Endothelial cell of umbilical vein (primary cell): ENCODE measurements at regions not wholly inside any gene's neighbourhood (a gene's known extent, or its start where the extent isn't known, plus 50 kb on each side); places are given as distances from the start of the nearest gene placed in this dataset.

Experiments
- BruUV-seq: library from RNA; stranded (reverse); fragments of 400-500 nt; replicated peaks from 2 replicates; lab custom pipeline; 2021; lab: Mats Ljungman, UMichigan
- CTCF ChIA-PET: fragments of 300-600, 350-600 bp; sonication (Branson Sonifier 250); formaldehyde crosslinking; loops from one replicate; lab custom pipeline; 2021; ENCODE audit warnings: antibody characterized with exemption, inconsistent platforms; lab: Charles Lee
- POLR2A ChIA-PET: fragments of 300-600, 350-600 bp; sonication (Branson Sonifier 250); formaldehyde crosslinking; loops from one replicate; lab custom pipeline; 2021; ENCODE audit warnings: antibody characterized with exemption, inconsistent platforms; lab: Charles Lee
- DNase-seq: peaks from one replicate; pipeline ENCODE4 v3.0.0-alpha.2; 2011; ENCODE audit warnings: low read depth, low spot score
- FAIRE-seq: peaks from 2 replicates; lab custom pipeline; 2011; peaks lifted over from hg19 to GRCh38; lab: Jason Lieb, UNC
- H2AFZ ChIP-seq: 2 replicates; pipeline ENCODE4 v1.6.0; 2012; ENCODE audit warnings: low read depth, low read length, control low read depth, inconsistent platforms
- H3K27ac ChIP-seq: 2 replicates; pipeline ENCODE4 v1.5.1; 2011; ENCODE audit warnings: low read depth, mild to moderate bottlenecking, control low read depth, low read length, moderate library complexity; ENCODE audit not compliant: insufficient read depth
- H3K27me3 ChIP-seq, 2 experiments: 2 replicates each; pipeline versions ENCODE4 v1.6.0 to v1.6.1; 2011; ENCODE audit warnings: low read length in 2 of 2, mixed read lengths in 1 of 2; ENCODE audit not compliant: control insufficient read depth in 2 of 2, insufficient read depth in 2 of 2
- H3K36me3 ChIP-seq, 2 experiments: 2 replicates in 1 of 2; 3 replicates in 1 of 2; pipeline ENCODE4 v1.5.1; 2011; ENCODE audit warnings: low read length in 2 of 2, mild to moderate bottlenecking in 1 of 2, moderate library complexity in 1 of 2; ENCODE audit not compliant: control insufficient read depth in 2 of 2, insufficient read depth in 2 of 2; ENCODE audit errors: extremely low read depth in 1 of 2
- H3K4me1 ChIP-seq: 3 replicates; pipeline ENCODE4 v1.5.1; 2011; ENCODE audit warnings: mild to moderate bottlenecking, low read length; ENCODE audit not compliant: control insufficient read depth, insufficient read depth; ENCODE audit errors: extremely low read depth
- H3K4me2 ChIP-seq: 2 replicates; pipeline ENCODE4 v1.6.1; 2011; ENCODE audit warnings: low read length, control low read depth, mixed read lengths; ENCODE audit not compliant: insufficient read depth
- H3K4me3 ChIP-seq, 3 experiments: fragments of 200-600 bp in 1 of 3; sonication (generic), shearing (Covaris generic) in 1 of 3; replicated peaks in 1 of 3; 2 replicates each; pipeline ENCODE4 v1.5.1; 2011 to 2016; ENCODE audit warnings: control low read depth in 3 of 3, low read length in 3 of 3, mild to moderate bottlenecking in 2 of 3, inconsistent platforms in 1 of 3, low read depth in 1 of 3, moderate library complexity in 1 of 3; ENCODE audit not compliant: insufficient read depth in 1 of 3
- H3K79me2 ChIP-seq: 2 replicates; pipeline ENCODE4 v1.6.0; 2012; ENCODE audit warnings: low read length, inconsistent platforms; ENCODE audit not compliant: control insufficient read depth, insufficient read depth
- H3K9ac ChIP-seq: replicated peaks from 2 replicates; pipeline ENCODE3; 2011; ENCODE audit warnings: low read length, control low read depth; ENCODE audit not compliant: insufficient read depth; ENCODE audit errors: extremely low read depth
- H3K9me1 ChIP-seq: replicated peaks from 3 replicates; pipeline ENCODE4 v1.6.0; 2011; ENCODE audit warnings: mild to moderate bottlenecking, low read length; ENCODE audit not compliant: control insufficient read depth, insufficient read depth; ENCODE audit errors: extremely low read depth
- H3K9me3 ChIP-seq: replicated peaks from 2 replicates; pipeline ENCODE4 v1.5.1; 2012; ENCODE audit warnings: low read length, inconsistent platforms; ENCODE audit not compliant: control insufficient read depth, insufficient read depth
- H4K20me1 ChIP-seq: replicated peaks from 2 replicates; pipeline ENCODE3; 2011; ENCODE audit warnings: mild to moderate bottlenecking, low read length; ENCODE audit not compliant: control insufficient read depth, insufficient read depth; ENCODE audit errors: extremely low read depth
- EZH2 ChIP-seq: IDR thresholded peaks from 2 replicates; pipeline ENCODE4 v1.6.1; 2012; ENCODE audit warnings: borderline replicate concordance, low read depth, mild to moderate bottlenecking, moderate library complexity, low read length, inconsistent platforms; ENCODE audit not compliant: severe bottlenecking
- FOS ChIP-seq: IDR thresholded peaks from 2 replicates; pipeline ENCODE4 v1.6.1; 2011; ENCODE audit warnings: mild to moderate bottlenecking, low read length, moderate library complexity, borderline replicate concordance; ENCODE audit not compliant: insufficient read depth
- GATA2 ChIP-seq: IDR thresholded peaks from 2 replicates; pipeline ENCODE4 v1.7.0; 2011; ENCODE audit warnings: low read depth, mild to moderate bottlenecking, moderate library complexity, mixed read lengths, low read length; ENCODE audit not compliant: insufficient read length, insufficient read depth
- JUN ChIP-seq: IDR thresholded peaks from 2 replicates; pipeline ENCODE4 v1.6.1; 2011; ENCODE audit warnings: borderline replicate concordance, low read depth; ENCODE audit not compliant: insufficient read length, insufficient read depth
- MAX ChIP-seq: IDR thresholded peaks from 2 replicates; pipeline ENCODE4 v1.6.1; 2011; ENCODE audit not compliant: insufficient read depth, insufficient read length
- MYC ChIP-seq: IDR thresholded peaks from one replicate; pipeline ENCODE4 v1.6.1; 2011; ENCODE audit warnings: mild to moderate bottlenecking, low read depth, low read length
- POLR2A ChIP-seq: IDR thresholded peaks from 2 replicates; pipeline ENCODE4 v1.6.1; 2012; ENCODE audit warnings: low read depth, mild to moderate bottlenecking, control low read depth, low read length
- POLR2AphosphoS5 ChIP-seq: IDR thresholded peaks from 2 replicates; pipeline ENCODE4 v1.6.1; 2012; ENCODE audit warnings: low read depth, mild to moderate bottlenecking, control low read depth, low read length, moderate library complexity; ENCODE audit not compliant: insufficient read depth
- dilution Hi-C: fragments of 300-500 bp; cut with MboI; formaldehyde crosslinking; loops from one replicate; pipeline ENCODE4 v1.15.0; 2019; ENCODE audit warnings: low sequenced_read_pairs; ENCODE audit not compliant: extremely low pct_ligation_motif_present
- intact Hi-C: fragments of 100-400 bp; cut with micrococcal nuclease; formaldehyde crosslinking; loops from one replicate; pipeline ENCODE4 v1.10.0; 2022
- TF ChIP-seq, protein P1 (sequence below), 2 donors: IDR thresholded peaks; 1 replicate in 1 of 2; 2 replicates in 1 of 2; pipeline ENCODE4 v1.5.1; 2011; ENCODE audit warnings: low read length in 2 of 2, mild to moderate bottlenecking in 2 of 2, moderate library complexity in 2 of 2, control low read depth in 1 of 2, inconsistent platforms in 1 of 2, low read depth in 1 of 2; ENCODE audit not compliant: insufficient read depth in 1 of 2; ENCODE audit errors: extremely low read depth in 1 of 2

DNA sequence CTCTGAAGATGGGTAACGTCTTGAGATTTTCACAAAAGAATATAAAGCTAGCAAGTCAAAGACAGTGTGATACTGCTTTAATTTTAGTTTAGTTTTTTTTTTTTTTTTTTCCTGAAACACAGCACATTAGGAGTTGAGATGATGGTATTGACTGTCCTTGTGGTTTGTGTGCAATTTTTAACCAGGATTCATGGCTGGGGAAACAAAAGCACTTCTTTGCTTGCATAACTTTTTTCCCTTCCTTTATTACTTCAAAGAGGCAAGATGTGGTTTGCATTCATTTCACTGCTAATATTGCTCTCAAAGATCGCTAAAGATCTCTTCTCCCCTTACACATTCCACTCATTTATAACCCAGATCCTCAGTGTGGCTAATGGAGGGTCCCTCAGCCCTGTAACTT is 157.1 kb upstream of the PZP start:
- dilution Hi-C loops (no loop called here), intact Hi-C loops (no loop called here)
- no peak for FAIRE-seq
- H3K79me2 ChIP-seq = no peaks in the 10 kb centered on the region
- H2AFZ ChIP-seq = no peak overlapping the region
- CTCF ChIA-PET = interaction anchor here (1.3 kb wide), 1 partner anchor 104 kb away, joined by 3 read pairs; no protein-coding TSS in a partner anchor
- no peaks in the 10 kb centered on the region for H4K20me1 ChIP-seq
- no peaks in the 10 kb centered on the region for H3K9me3 ChIP-seq
- H3K36me3 ChIP-seq = no peaks in the 10 kb centered on the region
- no peak overlapping the region for H3K9ac ChIP-seq
- H3K27me3 ChIP-seq = peaks cover 3 to 15% of the 10 kb centered on the region in 2 experiments
- H3K9me1 ChIP-seq = no peaks in the 10 kb centered on the region
- H3K4me1 ChIP-seq = no peaks in the 10 kb centered on the region
- TF ChIP-seq JUN (no peak), POLR2A (no peak), MAX (no peak), POLR2AphosphoS5 (no peak), EZH2 (no peak), MYC (no peak), GATA2 (no peak)
- DNase-seq = no peak
- H3K27ac ChIP-seq = no peak overlapping the region
- POLR2A ChIA-PET = no interaction called here
- BruUV-seq = no TSS peak
- H3K4me3 ChIP-seq = no peak overlapping the region
- no peak overlapping the region for H3K4me2 ChIP-seq

DNA sequence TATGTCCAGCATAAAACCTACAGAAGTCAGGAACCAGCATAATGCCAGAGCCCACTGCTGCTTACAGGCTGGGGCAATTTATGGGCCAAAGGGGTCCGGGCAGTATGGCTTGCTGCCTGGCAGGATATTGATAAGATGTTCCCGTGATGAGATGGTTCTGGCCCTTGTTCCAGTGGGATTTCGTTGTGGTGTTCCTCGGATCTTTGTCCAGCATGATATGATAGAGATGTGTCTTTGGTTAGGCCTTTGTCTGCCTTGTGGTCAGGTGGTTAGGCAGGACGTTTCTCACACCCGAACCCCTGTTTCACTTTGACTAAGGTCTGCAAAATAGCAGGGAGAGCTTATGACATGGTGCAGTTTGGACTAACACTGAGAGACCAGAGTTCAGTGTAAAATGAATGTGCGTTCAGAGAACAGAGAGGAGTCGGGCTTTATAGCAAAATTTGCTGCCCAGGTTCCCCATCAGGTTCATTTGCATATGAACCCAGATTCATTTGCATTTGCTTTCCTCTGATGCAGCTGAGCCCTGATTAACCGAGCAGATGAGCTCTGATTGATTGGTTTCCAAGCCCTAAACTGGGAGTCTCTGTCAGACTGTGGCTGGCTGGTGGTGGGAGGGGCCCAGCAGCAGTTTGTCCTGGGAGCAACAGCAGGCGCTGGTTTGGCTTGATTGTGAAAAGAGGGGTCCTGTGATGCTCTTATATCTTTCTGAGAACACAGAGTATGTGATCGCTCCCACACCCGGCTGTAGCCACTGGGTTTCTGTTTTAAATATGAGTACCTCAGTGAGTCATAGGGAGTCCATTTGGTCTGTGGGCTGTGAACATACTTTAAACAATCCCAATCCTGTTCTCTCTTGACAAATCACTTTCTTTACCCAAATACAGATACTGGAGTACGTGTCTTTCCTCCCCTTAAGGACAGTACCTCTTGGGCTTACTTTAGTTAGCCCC is 156.3 kb upstream of the PZP start:
- no peaks in the 10 kb centered on the region for H4K20me1 ChIP-seq
- no peak for FAIRE-seq
- dilution Hi-C loops (no loop called here), intact Hi-C loops (no loop called here)
- no peak for DNase-seq
- TF ChIP-seq JUN (no peak), FOS (no peak), POLR2AphosphoS5 (no peak), POLR2A (no peak), EZH2 (no peak), MAX (no peak), GATA2 (no peak), MYC (no peak)
- TF ChIP-seq, protein P1, sequence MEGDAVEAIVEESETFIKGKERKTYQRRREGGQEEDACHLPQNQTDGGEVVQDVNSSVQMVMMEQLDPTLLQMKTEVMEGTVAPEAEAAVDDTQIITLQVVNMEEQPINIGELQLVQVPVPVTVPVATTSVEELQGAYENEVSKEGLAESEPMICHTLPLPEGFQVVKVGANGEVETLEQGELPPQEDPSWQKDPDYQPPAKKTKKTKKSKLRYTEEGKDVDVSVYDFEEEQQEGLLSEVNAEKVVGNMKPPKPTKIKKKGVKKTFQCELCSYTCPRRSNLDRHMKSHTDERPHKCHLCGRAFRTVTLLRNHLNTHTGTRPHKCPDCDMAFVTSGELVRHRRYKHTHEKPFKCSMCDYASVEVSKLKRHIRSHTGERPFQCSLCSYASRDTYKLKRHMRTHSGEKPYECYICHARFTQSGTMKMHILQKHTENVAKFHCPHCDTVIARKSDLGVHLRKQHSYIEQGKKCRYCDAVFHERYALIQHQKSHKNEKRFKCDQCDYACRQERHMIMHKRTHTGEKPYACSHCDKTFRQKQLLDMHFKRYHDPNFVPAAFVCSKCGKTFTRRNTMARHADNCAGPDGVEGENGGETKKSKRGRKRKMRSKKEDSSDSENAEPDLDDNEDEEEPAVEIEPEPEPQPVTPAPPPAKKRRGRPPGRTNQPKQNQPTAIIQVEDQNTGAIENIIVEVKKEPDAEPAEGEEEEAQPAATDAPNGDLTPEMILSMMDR (IDR thresholded peaks at IDR 0.05; ENCODE audit: extremely low read depth in 1 of 2, insufficient read depth in 1 of 2, low read depth in 1 of 2, low read length in 2 of 2) = no peak
- peaks cover 3 to 15% of the 10 kb centered on the region in 2 experiments for H3K27me3 ChIP-seq
- H3K9ac ChIP-seq = no peak overlapping the region
- BruUV-seq = no TSS peak
- no peak overlapping the region for H3K4me3 ChIP-seq
- no peaks in the 10 kb centered on the region for H3K4me1 ChIP-seq
- no peak overlapping the region for H3K4me2 ChIP-seq
- H2AFZ ChIP-seq = no peak overlapping the region
- no peaks in the 10 kb centered on the region for H3K9me1 ChIP-seq
- no peaks in the 10 kb centered on the region for H3K79me2 ChIP-seq
- no peaks in the 10 kb centered on the region for H3K9me3 ChIP-seq
- H3K27ac ChIP-seq = no peak overlapping the region
- POLR2A ChIA-PET = no interaction called here
- CTCF ChIA-PET = no interaction called here
- no peaks in the 10 kb centered on the region for H3K36me3 ChIP-seq
